ENCODE measurements at regions not wholly inside any gene's neighbourhood (a gene's known extent, or its start where the extent isn't known, plus 50 kb on each side); places are given as distances from the start of the nearest gene placed in this dataset.

DNA sequence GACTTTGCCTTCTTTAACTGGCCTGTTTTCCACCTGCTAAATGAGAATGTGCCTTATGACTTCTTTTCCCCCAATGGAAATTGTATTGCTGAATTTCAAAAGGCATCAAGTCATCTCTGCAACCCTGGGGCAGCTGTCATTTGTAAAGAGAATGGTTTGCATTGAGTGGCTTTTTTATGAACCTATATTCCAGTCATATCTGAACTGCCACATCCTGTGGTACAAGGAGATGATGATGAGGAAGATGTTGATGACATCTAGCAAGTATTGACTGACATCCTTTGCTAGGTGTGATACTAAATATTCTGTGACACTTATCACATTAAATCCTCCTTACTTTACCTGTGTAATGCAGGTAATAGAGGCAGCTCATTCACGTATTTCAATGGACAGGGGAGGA is 88.3 kb upstream of the KIAA1217 start:
- Mint-ChIP-seq H3K27me3 (no peaks in the 10 kb centered on the region), H3K36me3 (ENCODE audit: low read depth) (no peaks in the 10 kb centered on the region), H3K4me1 (ENCODE audit: low read depth) (no peaks in the 10 kb centered on the region), H3K9me3 (no peaks in the 10 kb centered on the region), H3K27ac (no peak overlapping the region), H3K4me3 (no peak overlapping the region)
- intact Hi-C loops (cut with micrococcal nuclease), result no loop called here

DNA sequence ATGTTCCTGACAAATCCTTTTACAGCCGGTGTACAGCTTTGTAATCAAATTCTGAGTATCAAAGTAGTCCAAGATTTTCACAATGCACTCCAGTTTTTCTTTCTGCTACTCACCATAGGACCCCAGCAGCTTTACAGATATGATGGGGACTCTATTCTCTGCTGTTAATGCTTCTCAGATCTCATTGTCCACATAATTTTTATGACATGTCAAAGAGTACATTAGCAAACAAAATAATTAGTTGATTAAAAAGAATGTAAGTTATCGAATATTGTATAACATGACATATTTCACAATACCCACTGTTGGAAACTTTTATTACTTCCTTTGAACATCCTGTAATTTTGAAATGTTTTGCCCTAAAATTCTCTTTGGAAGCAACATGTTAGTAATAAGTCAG is 81.4 kb upstream of the KIAA1217 start:
- H3K4me3 Mint-ChIP-seq, result no peak overlapping the region
- intact Hi-C loops (cut with micrococcal nuclease), result no loop called here

GRCh38 chr10:24128066-24128730 is 80.7 kb upstream of the KIAA1217 start:
- H3K27me3 Mint-ChIP-seq, result no peaks in the 10 kb centered on the region
- H3K9me3 Mint-ChIP-seq, result no peaks in the 10 kb centered on the region
- no peaks in the 10 kb centered on the region for H3K36me3 Mint-ChIP-seq (ENCODE audit: low read depth)
- H3K4me3 Mint-ChIP-seq, result no peak overlapping the region
- no peaks in the 10 kb centered on the region for H3K4me1 Mint-ChIP-seq (ENCODE audit: low read depth)
- intact Hi-C loops (cut with micrococcal nuclease), result no loop called here
- no peak overlapping the region for H3K27ac Mint-ChIP-seq

More for the DNA sequence above, 81.4 kb upstream of the KIAA1217 start:
- Mint-ChIP-seq H3K27ac (no peak overlapping the region), H3K9me3 (no peaks in the 10 kb centered on the region), H3K36me3 (ENCODE audit: low read depth) (no peaks in the 10 kb centered on the region), H3K4me1 (ENCODE audit: low read depth) (no peaks in the 10 kb centered on the region), H3K27me3 (no peaks in the 10 kb centered on the region)

GRCh38 chr10:24132741-24133140 is 76.2 kb upstream of the KIAA1217 start:
- Mint-ChIP-seq H3K9me3 (no peaks in the 10 kb centered on the region), H3K27ac (no peak overlapping the region), H3K4me1 (ENCODE audit: low read depth) (no peaks in the 10 kb centered on the region)

DNA sequence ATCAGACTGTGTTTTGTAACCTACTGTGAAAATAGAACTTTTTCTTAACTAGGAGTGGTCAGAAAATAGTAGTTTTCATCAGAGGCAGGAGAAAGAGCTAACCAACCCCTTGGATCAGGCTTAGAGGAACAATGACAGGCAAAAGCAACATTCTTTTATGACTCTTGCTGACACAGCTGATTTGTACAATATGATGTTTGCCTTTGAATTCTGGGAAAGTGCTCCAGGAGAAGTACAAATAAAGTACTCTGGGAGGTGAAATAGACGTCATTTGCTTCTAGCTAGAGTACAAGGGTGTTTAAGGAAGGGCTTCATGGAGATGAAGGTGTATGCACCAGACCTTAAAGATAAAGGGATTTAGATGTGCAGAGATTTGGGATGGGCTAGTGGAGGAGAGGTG is 75.1 kb upstream of the KIAA1217 start:
- Mint-ChIP-seq H3K9me3 (no peaks in the 10 kb centered on the region), H3K36me3 (ENCODE audit: low read depth) (no peaks in the 10 kb centered on the region), H3K27ac (no peak overlapping the region), H3K4me3 (no peak overlapping the region), H3K27me3 (no peaks in the 10 kb centered on the region), H3K4me1 (ENCODE audit: low read depth) (no peaks in the 10 kb centered on the region)
- intact Hi-C loops (cut with micrococcal nuclease), result no loop called here

More at GRCh38 chr10:24132741-24133140, 76.2 kb upstream of the KIAA1217 start:
- H3K27me3 Mint-ChIP-seq, result no peaks in the 10 kb centered on the region
- no peaks in the 10 kb centered on the region for H3K36me3 Mint-ChIP-seq (ENCODE audit: low read depth)
- intact Hi-C loops (cut with micrococcal nuclease), result no loop called here
- H3K4me3 Mint-ChIP-seq, result no peak overlapping the region

DNA sequence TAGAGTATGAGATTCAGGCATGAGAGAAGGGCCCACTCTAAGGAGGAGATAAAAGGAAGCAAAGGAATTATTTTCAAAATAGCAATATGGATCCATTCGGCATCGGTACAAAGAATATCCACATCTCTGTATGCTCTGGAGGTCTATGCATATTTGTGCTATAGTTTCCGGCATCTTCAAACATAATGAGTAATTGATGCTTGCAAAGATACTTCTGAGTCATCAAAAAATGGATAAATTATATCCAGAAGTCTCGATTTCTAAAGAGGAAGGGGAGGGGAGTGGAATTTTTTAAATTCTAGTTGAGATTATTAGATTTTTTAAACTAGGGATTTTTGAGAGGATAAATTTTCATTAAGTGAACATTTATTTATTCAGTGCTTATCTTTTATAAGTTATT is 72.9 kb upstream of the KIAA1217 start:
- Mint-ChIP-seq H3K27me3 (no peaks in the 10 kb centered on the region), H3K4me3 (no peak overlapping the region), H3K9me3 (peaks cover 3% of the 10 kb centered on the region), H3K36me3 (ENCODE audit: low read depth) (no peaks in the 10 kb centered on the region), H3K27ac (no peak overlapping the region), H3K4me1 (ENCODE audit: low read depth) (no peaks in the 10 kb centered on the region)
- intact Hi-C loops (cut with micrococcal nuclease), result no loop called here

- Mint-ChIP-seq H3K27me3 (no peaks in the 10 kb centered on the region), H3K4me3 (no peak overlapping the region), H3K9me3 (peaks cover 34% of the 10 kb centered on the region), H3K36me3 (ENCODE audit: low read depth) (no peaks in the 10 kb centered on the region), H3K27ac (no peak overlapping the region), H3K4me1 (ENCODE audit: low read depth) (no peaks in the 10 kb centered on the region)
- intact Hi-C loops (cut with micrococcal nuclease), result no loop called here
These were observed 61.6 kb upstream of the KIAA1217 start for GRCh38 chr10:24147321-24147720.

DNA sequence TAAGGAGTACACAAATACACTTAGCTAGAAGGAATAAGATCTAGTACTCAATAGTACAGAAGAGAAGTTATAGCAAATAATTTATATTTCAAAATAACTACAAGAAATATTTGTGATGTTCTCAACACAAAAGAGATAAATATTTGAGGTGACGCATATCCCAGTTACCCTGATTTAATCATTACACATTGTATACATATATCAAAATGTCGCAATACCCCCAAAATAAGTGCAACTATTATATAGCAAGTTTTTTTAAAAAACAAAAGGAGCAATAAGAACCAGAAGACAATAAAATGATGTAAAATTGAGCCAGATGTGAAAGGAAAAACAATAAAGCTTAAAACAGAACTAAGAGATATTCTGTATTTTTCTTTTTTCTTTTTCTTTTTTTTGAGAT is 59.3 kb upstream of the KIAA1217 start:
- Mint-ChIP-seq H3K4me3 (no peak overlapping the region), H3K9me3 (peaks cover 18% of the 10 kb centered on the region), H3K27me3 (no peaks in the 10 kb centered on the region), H3K4me1 (ENCODE audit: low read depth) (no peaks in the 10 kb centered on the region), H3K36me3 (ENCODE audit: low read depth) (no peaks in the 10 kb centered on the region), H3K27ac (no peak overlapping the region)
- intact Hi-C loops (cut with micrococcal nuclease), result no loop called here

- Mint-ChIP-seq H3K36me3 (ENCODE audit: low read depth) (no peaks in the 10 kb centered on the region), H3K27me3 (no peaks in the 10 kb centered on the region), H3K4me1 (ENCODE audit: low read depth) (no peaks in the 10 kb centered on the region), H3K9me3 (peaks cover 19% of the 10 kb centered on the region), H3K27ac (no peak overlapping the region), H3K4me3 (no peak overlapping the region)
- intact Hi-C loops (cut with micrococcal nuclease), result no loop called here
These were observed 58.1 kb upstream of the KIAA1217 start for GRCh38 chr10:24150853-24151252.

GRCh38 chr10:24152270-24152669 is 56.7 kb upstream of the KIAA1217 start:
- no peaks in the 10 kb centered on the region for H3K4me1 Mint-ChIP-seq (ENCODE audit: low read depth)
- no peaks in the 10 kb centered on the region for H3K36me3 Mint-ChIP-seq (ENCODE audit: low read depth)
- H3K4me3 Mint-ChIP-seq, result no peak overlapping the region
- intact Hi-C loops (cut with micrococcal nuclease), result no loop called here
- no peak overlapping the region for H3K27ac Mint-ChIP-seq
- peaks cover 33% of the 10 kb centered on the region for H3K9me3 Mint-ChIP-seq
- no peaks in the 10 kb centered on the region for H3K27me3 Mint-ChIP-seq

DNA sequence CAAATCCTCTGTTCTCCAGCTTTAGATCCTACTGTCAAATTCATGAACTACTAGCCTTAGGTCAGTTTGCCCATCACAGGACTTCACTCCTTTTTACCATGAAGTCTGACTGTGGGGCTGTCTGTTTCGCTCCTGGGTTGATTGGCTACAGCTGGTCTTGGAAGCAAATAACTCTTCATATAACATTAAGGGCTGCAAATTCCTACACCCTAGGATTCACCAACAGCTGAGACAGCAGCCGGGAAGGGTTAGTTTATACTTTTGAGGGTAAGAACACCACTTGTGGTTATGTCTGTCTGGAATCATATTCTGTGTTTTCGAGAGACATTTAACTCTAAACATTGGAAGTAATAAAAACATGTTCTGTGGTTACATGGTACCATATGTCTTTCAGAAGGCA is 55.9 kb upstream of the KIAA1217 start:
- intact Hi-C loops (cut with micrococcal nuclease), result no loop called here
- H3K27me3 Mint-ChIP-seq, result no peaks in the 10 kb centered on the region
- no peak overlapping the region for H3K4me3 Mint-ChIP-seq
- no peak overlapping the region for H3K27ac Mint-ChIP-seq
- no peaks in the 10 kb centered on the region for H3K36me3 Mint-ChIP-seq (ENCODE audit: low read depth)
- no peaks in the 10 kb centered on the region for H3K4me1 Mint-ChIP-seq (ENCODE audit: low read depth)
- peaks cover 38% of the 10 kb centered on the region for H3K9me3 Mint-ChIP-seq

DNA sequence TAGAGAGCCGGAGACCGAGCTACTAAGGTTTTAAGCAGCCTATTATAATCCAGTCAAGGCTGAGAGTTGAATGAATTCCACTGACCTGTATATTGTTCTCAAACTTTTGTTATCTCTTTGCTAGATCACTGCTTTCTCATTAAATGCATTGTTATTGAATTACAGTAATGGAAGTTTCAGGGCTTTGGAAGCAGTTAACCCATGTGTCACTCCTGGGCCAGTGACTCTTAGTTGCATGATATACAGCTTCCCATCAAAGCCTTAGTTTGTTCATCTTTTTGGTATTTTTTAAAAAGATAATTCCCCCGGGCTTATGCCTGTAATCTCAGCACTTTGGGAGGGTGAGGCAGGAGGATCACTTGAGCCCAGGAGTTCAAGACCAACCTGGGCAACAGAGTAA is 55.4 kb upstream of the KIAA1217 start:
- no peak overlapping the region for H3K4me3 Mint-ChIP-seq
- H3K27ac Mint-ChIP-seq, result no peak overlapping the region

DNA sequence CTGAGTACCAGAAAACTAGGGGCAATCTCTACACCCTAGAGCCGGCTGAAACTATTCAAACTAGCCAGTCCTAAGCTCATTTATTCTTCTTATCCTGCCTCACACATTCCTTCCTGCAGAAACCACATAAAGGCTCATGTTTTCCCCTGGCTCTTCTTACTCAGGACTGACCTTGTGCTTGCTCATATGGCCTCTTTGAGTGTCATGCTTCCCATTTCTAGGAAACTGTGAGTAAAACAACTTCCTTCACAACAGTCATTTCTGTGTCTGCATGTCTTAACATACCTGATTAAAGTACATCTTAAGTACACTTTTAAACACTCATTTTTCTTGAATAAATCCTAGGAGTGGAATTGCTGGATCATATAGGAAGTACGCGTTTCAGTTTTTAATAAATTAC is 52.3 kb upstream of the KIAA1217 start:
- Mint-ChIP-seq H3K4me1 (ENCODE audit: low read depth) (no peaks in the 10 kb centered on the region), H3K36me3 (ENCODE audit: low read depth) (no peaks in the 10 kb centered on the region), H3K4me3 (no peak overlapping the region), H3K27ac (no peak overlapping the region), H3K9me3 (peaks cover 39% of the 10 kb centered on the region), H3K27me3 (no peaks in the 10 kb centered on the region)
- intact Hi-C loops (cut with micrococcal nuclease), result no loop called here

More for the DNA sequence above, 55.4 kb upstream of the KIAA1217 start:
- intact Hi-C loops (cut with micrococcal nuclease), result no loop called here
- Mint-ChIP-seq H3K27me3 (no peaks in the 10 kb centered on the region), H3K4me1 (ENCODE audit: low read depth) (no peaks in the 10 kb centered on the region), H3K36me3 (ENCODE audit: low read depth) (no peaks in the 10 kb centered on the region), H3K9me3 (peaks cover 43% of the 10 kb centered on the region)

- no peaks in the 10 kb centered on the region for H3K36me3 Mint-ChIP-seq (ENCODE audit: low read depth)
- intact Hi-C loops (cut with micrococcal nuclease), result no loop called here
- no peak overlapping the region for H3K27ac Mint-ChIP-seq
- H3K9me3 Mint-ChIP-seq, result peaks cover 39% of the 10 kb centered on the region
- no peaks in the 10 kb centered on the region for H3K4me1 Mint-ChIP-seq (ENCODE audit: low read depth)
- H3K4me3 Mint-ChIP-seq, result no peak overlapping the region
- H3K27me3 Mint-ChIP-seq, result no peaks in the 10 kb centered on the region
These were observed 51.4 kb upstream of the KIAA1217 start for GRCh38 chr10:24157567-24157966.

All from dendritic cell treated with granulocyte-macrophage colony-stimulating factor and Interleukin-4, amounts not matched to agents 40 ng/mL and 50 ng/mL, for 4 days (primary cell).